Neural progenitor cell (in vitro differentiated cells): ENCODE measurements at regions not wholly inside any gene's neighbourhood (a gene's known extent, or its start where the extent isn't known, plus 50 kb on each side); places are given as distances from the start of the nearest gene placed in this dataset.

Experiments
- DNase-seq: peaks from one replicate; pipeline ENCODE4 v3.0.0-alpha.2; 2016; ENCODE audit warnings: low spot score
- H2AFZ ChIP-seq: fragments of 200-600 bp; sonication (generic); replicated peaks from 2 replicates; pipeline ENCODE4 v1.6.1; 2016; ENCODE audit warnings: antibody characterized with exemption
- H3F3A ChIP-seq: fragments of 200-600 bp; sonication (generic); 2 replicates; pipeline ENCODE4 v1.6.1; 2016; ENCODE audit warnings: antibody characterized with exemption, low read depth
- H3K27ac ChIP-seq: fragments of 200-600 bp; sonication (generic); 2 replicates; pipeline ENCODE4 v1.5.1; 2016; ENCODE audit warnings: mild to moderate bottlenecking
- H3K27me3 ChIP-seq: fragments of 200-600 bp; sonication (generic); 2 replicates; pipeline ENCODE4 v1.6.1; 2016; ENCODE audit warnings: mild to moderate bottlenecking, moderate library complexity
- H3K36me3 ChIP-seq: fragments of 200-600 bp; sonication (generic); 2 replicates; pipeline ENCODE4 v1.5.1; 2016
- H3K4me1 ChIP-seq: fragments of 200-600 bp; sonication (generic); 2 replicates; pipeline ENCODE4 v1.6.1; 2016; ENCODE audit warnings: mixed run types
- H3K4me2 ChIP-seq: fragments of 200-600 bp; sonication (generic); 2 replicates; pipeline ENCODE4 v1.6.1; 2016
- H3K4me3 ChIP-seq: fragments of 200-600 bp; sonication (generic); 2 replicates; pipeline ENCODE4 v1.5.1; 2016
- H3K79me2 ChIP-seq: fragments of 200-600 bp; sonication (generic); 2 replicates; pipeline ENCODE4 v1.6.1; 2016; ENCODE audit warnings: low read depth
- H3K9ac ChIP-seq: fragments of 200-600 bp; sonication (generic); 2 replicates; pipeline ENCODE4 v1.6.1; 2016
- H3K9me3 ChIP-seq: fragments of 200-600 bp; sonication (generic); 2 replicates; pipeline ENCODE4 v1.5.1; 2016; ENCODE audit warnings: low read depth
- H4K20me1 ChIP-seq: fragments of 200-600 bp; sonication (generic); 2 replicates; pipeline ENCODE4 v1.6.1; 2016; ENCODE audit warnings: low read depth
- H3K27ac Mint-ChIP-seq: 3 replicates; pipeline ENCODE4 v1.8.0; 2021; ENCODE audit warnings: mixed read lengths
- H3K27me3 Mint-ChIP-seq: 2 replicates; pipeline ENCODE4 v1.8.0; 2022; ENCODE audit warnings: low read depth, mild to moderate bottlenecking, inconsistent platforms, moderate library complexity, mixed read lengths; ENCODE audit not compliant: insufficient read depth
- H3K36me3 Mint-ChIP-seq: 3 replicates; pipeline ENCODE4 v1.8.0; 2021; ENCODE audit warnings: mixed read lengths
- H3K4me1 Mint-ChIP-seq: 3 replicates; pipeline ENCODE4 v1.8.0; 2021; ENCODE audit warnings: mixed read lengths
- H3K4me3 Mint-ChIP-seq: 3 replicates; pipeline ENCODE4 v1.8.0; 2021; ENCODE audit warnings: mild to moderate bottlenecking, moderate library complexity, mixed read lengths
- H3K9me3 Mint-ChIP-seq: 3 replicates; pipeline ENCODE4 v1.8.0; 2020; ENCODE audit warnings: mixed read lengths
- CTCF ChIP-seq: fragments of 200-600 bp; sonication (generic); IDR thresholded peaks from 2 replicates; pipeline ENCODE4 v1.5.1; 2017; ENCODE audit warnings: antibody characterized with exemption, mild to moderate bottlenecking
- EZH2 ChIP-seq: fragments of 200-600 bp; sonication (generic); IDR thresholded peaks from 2 replicates; pipeline ENCODE4 v1.6.1; 2017; ENCODE audit warnings: antibody characterized with exemption, mild to moderate bottlenecking, moderate library complexity
- EZH2phosphoT487 ChIP-seq: fragments of 200-600 bp; sonication (generic); IDR thresholded peaks from 2 replicates; pipeline ENCODE4 v1.6.1; 2017; ENCODE audit warnings: antibody characterized with exemption

- Histone ChIP-seq H3K27ac (no peak overlapping the region), H3K79me2 (no peaks in the 10 kb centered on the region), H3K9ac (no peak overlapping the region), H4K20me1 (no peaks in the 10 kb centered on the region), H3K4me1 (no peaks in the 10 kb centered on the region), H3K4me3 (no peak overlapping the region), H3K36me3 (no peaks in the 10 kb centered on the region), H3K27me3 (no peaks in the 10 kb centered on the region), H3K9me3 (no peaks in the 10 kb centered on the region), H2AFZ (no peak overlapping the region), H3F3A (peaks cover 9% of the 10 kb centered on the region), H3K4me2 (no peak overlapping the region)
- H3K4me3 Mint-ChIP-seq = no peak overlapping the region
- no peaks in the 10 kb centered on the region for H3K36me3 Mint-ChIP-seq
- no peaks in the 10 kb centered on the region for H3K4me1 Mint-ChIP-seq
- no peak overlapping the region for H3K27ac Mint-ChIP-seq
- H3K9me3 Mint-ChIP-seq = peaks cover 4% of the 10 kb centered on the region
- DNase-seq = no peak
- TF ChIP-seq EZH2phosphoT487 = no peak
- TF ChIP-seq EZH2 = no peak
- no peak for TF ChIP-seq CTCF
- H3K27me3 Mint-ChIP-seq = peaks cover 5% of the 10 kb centered on the region
Measured at GRCh38 chr4:107552306-107552705, 167.7 kb downstream of the PAPSS1 start.

GRCh38 chr4:107548211-107548905, 171.7 kb downstream of the PAPSS1 start:
- Histone ChIP-seq H3K9me3 (no peaks in the 10 kb centered on the region), H3K4me3 (no peak overlapping the region), H3K27ac (no peak overlapping the region), H3K4me2 (no peak overlapping the region), H3K27me3 (no peaks in the 10 kb centered on the region), H3K4me1 (no peaks in the 10 kb centered on the region), H2AFZ (peak overlapping the region; percentile 76), H4K20me1 (no peaks in the 10 kb centered on the region), H3K9ac (no peak overlapping the region), H3K36me3 (no peaks in the 10 kb centered on the region), H3K79me2 (no peaks in the 10 kb centered on the region), H3F3A (no peaks in the 10 kb centered on the region)
- H3K36me3 Mint-ChIP-seq = no peaks in the 10 kb centered on the region
- peaks cover 5% of the 10 kb centered on the region for H3K27me3 Mint-ChIP-seq
- DNase-seq = peak; percentile 8
- no peak for TF ChIP-seq EZH2phosphoT487
- no peak for TF ChIP-seq EZH2
- TF ChIP-seq CTCF = no peak
- peaks cover 4% of the 10 kb centered on the region for H3K9me3 Mint-ChIP-seq
- H3K4me3 Mint-ChIP-seq = no peak overlapping the region
- no peaks in the 10 kb centered on the region for H3K4me1 Mint-ChIP-seq
- H3K27ac Mint-ChIP-seq = peak overlapping the region; percentile 55

- Histone ChIP-seq H3K9me3 (no peaks in the 10 kb centered on the region), H2AFZ (no peak overlapping the region), H3K9ac (no peak overlapping the region), H3K27ac (no peak overlapping the region), H3K36me3 (no peaks in the 10 kb centered on the region), H3K4me2 (no peak overlapping the region), H3K4me1 (no peaks in the 10 kb centered on the region), H3F3A (no peaks in the 10 kb centered on the region), H3K79me2 (no peaks in the 10 kb centered on the region), H4K20me1 (no peaks in the 10 kb centered on the region), H3K4me3 (no peak overlapping the region), H3K27me3 (no peaks in the 10 kb centered on the region)
- H3K27ac Mint-ChIP-seq = no peak overlapping the region
- no peak for TF ChIP-seq EZH2
- no peak for TF ChIP-seq EZH2phosphoT487
- TF ChIP-seq CTCF = no peak
- peaks cover 7% of the 10 kb centered on the region for H3K27me3 Mint-ChIP-seq
- no peaks in the 10 kb centered on the region for H3K4me1 Mint-ChIP-seq
- H3K9me3 Mint-ChIP-seq = peaks cover 4% of the 10 kb centered on the region
- no peak overlapping the region for H3K4me3 Mint-ChIP-seq
- no peak for DNase-seq
- H3K36me3 Mint-ChIP-seq = no peaks in the 10 kb centered on the region
Measured at GRCh38 chr4:107546638-107547037, 173.4 kb downstream of the PAPSS1 start.
